ENCODE measurements at regions not wholly inside any gene's neighbourhood (a gene's known extent, or its start where the extent isn't known, plus 50 kb on each side); places are given as distances from the start of the nearest gene placed in this dataset.

DNA sequence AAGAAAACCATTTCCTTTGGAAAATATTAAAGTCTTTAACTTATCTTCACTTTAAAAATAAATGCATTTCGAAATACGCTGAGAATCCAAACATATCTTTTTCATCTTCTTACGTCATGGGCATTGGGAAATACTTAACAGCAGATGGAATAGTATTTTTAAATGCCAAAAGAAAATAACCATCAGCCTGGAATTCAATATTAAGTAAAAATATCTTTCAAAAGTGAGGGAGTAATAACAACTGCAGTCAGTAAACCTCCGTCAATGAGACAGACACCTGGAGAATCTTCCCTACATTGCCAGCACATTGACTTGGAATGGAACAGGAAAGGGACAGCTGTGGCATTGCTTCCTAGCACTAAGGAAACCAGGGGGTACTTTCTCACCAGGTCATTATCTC lies 290.4 kb upstream of the TNP1 start:
- DNase-seq (ENCODE audit: low read depth in 2 of 2, low spot score in 1 of 2) = no peak

DNA sequence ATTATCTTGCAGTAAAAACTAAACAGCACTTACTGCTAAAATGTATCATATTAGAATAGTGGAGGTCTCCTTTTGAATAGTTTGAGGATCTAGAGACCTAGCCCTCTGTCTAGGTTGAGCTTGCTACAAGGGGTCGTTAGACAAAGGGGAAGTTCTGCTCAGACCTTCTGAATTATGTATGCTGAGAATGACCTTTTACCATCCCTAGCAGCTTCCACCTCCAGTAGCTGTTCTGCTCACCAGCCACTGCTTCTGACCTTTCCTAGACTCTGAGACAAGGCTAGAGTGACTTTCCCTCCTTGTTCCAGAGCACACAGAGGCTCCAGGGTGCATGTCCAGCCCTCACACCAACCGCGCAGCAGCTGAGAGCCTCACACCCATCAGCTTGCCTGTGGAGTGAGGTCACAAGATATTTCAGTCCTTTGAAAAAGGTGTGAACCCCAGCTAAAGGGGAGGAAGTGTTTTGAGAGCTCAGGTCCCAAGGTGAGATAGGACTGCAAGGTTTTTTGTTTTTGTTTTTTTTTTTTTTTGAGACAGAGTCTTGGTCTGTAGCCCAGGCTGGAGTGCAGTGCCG lies 289.3 kb upstream of the TNP1 start:
- no peak for DNase-seq (ENCODE audit: low read depth in 2 of 2, low spot score in 1 of 2)

DNA sequence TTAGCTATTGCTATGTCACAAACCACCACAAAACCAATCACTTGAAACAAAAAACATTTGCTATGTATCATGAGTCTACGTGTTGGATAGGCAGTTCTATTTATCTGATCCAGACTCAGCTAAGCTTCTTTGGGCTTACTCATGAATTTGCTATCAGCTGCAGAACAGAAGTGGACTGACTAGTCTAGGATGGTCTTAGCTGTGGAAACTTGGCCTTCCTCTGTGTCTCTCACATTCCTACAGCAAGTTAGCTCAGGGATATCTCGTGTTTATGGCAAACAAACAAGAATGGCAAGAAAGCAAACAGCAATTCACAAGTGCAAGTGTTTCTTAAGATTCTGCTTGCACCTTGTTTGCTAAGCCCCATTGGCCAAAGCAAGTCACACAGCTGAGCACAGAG lies 288.0 kb upstream of the TNP1 start:
- no peak for DNase-seq (ENCODE audit: low read depth in 2 of 2, low spot score in 1 of 2)

DNA sequence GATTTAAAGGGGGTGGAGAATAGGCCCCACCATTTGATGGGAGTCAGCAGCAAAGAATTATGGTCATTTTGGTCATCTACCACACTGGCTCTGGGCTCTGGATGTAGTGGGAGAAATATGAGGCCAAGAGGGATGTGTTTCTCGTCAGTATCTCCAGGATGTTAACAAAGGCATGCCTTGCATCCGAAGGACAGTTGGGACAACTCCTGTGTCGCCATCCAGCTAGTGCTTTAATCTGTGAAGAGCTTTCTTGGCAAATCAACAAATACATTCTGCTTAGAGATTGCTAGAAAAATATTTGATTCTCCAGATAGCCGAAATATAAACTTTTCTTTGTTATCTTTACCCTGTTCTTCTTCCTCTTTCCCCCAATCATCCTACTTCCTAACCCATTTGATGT lies 287.1 kb upstream of the TNP1 start:
- no peak for DNase-seq (ENCODE audit: low read depth in 2 of 2, low spot score in 1 of 2)

DNA sequence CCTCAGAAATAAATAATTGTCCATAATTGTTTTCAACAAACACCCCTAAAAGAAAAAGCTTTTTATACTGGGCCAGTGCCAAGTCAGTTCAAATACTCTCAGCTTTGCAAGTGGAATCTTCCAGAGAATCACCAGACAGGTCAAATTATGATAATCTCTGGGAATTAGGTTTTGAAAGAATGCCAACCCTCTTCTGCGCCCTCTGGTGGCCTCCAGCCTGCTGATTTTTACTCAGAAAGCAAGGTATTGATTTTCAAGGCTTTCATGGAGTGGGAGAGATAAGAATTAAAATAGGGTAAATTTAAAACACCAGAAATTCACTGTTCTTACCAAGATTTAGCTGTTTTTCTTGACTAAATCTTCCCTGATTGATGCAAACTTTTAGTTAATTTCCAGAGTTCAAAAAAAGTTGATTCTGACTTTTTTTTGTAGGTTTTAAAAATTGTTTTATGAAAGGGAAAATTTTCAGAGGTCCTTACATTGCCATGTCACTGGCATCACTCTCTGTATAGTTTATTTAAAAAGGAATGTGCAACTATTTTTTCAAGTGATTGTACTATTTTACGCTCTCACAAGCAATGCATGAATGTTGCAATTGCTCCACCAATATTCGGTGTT lies 282.9 kb upstream of the TNP1 start:
- no peak for DNase-seq (ENCODE audit: low read depth in 2 of 2, low spot score in 1 of 2)

DNA sequence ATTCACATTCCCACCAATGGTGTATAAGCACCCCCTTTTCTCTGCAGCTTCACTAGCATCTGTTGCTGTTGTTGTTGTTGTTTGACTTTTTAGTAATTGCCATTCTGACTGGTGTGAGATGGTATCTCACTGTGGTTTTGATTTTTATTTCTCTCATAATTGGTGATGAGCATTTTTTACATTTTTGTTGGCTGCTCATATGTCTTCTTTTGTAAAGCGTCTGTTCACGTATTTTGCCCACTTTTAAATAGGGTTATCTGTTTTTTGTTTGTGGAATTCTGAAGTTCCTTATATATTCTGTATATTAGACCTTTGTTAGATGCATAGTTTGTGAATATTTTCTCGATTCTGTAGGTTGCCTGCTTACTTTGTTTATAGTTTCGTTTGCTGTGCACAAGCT lies 278.4 kb upstream of the TNP1 start:
- no peak for DNase-seq (ENCODE audit: low read depth in 2 of 2, low spot score in 1 of 2)

DNA sequence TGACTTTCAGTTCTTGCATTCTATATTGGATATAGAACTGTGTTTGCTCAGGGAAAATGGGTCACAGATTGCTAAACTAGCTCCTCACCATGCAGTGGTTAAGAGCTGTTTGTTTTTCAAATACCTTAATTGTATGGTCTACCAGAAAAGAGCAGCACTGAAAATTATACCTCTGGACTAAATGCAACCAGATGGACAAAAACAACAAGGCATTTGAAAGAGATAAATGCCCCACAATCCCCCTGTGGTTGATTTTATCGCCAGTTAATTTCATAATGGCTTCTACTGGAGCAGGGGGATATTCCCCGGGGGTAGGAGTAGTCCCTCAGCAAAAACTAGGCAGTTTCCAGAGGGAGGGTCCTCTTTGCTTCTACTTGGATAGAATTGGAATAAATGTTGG lies 267.9 kb upstream of the TNP1 start:
- DNase-seq (ENCODE audit: low read depth in 2 of 2, low spot score in 1 of 2) = no peak

DNA sequence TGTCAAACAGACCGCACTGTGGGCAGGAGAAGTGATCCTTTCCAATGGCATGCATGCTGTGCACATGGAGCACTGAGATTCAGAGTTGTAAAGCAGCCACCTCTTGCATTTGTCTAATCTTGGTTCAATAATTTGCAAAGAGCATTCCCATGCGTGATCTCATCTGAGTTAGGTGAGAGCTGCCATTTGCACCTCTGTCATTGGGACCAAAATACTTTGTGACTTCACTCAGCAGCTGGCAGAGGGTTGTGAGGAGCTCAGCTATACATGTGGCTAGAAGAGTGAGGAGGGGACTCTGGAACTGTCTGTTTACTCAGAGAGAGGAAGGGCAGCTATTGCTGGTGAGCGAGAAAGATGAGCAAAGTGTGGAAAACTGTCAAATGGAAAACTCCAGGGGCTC lies 265.1 kb upstream of the TNP1 start:
- DNase-seq (ENCODE audit: low read depth in 2 of 2, low spot score in 1 of 2) = no peak

DNA sequence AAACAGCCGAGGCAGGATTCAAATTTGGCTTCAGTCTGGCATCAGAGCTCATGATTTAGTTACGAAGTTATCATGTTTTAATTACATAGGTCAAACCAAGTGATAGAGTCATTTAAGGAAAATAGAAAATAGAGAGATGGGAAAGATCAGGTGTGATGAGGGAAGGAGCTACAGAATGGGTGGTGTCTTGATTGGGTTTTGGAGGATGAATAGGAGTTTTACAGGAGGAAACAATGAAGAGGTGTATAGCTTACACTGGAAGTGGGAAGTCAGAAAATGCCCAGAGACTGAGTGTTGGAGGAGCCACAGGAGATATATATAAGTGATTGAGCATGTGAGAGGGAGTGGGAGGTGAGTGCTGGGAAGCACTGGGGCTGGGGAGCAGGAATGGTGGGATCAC lies 264.2 kb upstream of the TNP1 start:
- DNase-seq (ENCODE audit: low read depth in 2 of 2, low spot score in 1 of 2) = no peak

DNA sequence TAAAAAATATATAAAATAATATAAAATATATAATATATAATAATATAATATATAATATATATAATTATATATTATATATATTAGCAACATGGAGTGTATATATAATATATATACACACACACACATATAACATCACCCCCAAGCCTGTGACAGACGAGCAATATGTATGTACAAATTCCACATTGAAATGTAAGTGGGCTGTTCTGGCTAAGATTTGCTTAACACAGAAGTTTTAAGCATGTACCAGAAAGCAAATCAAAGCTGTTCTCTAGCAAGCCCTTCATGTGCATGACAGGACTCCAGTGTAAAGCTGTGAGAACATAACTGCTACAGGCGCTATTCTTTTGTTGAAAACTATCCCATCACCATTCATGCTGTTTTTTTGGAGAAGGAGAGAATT lies 261.7 kb upstream of the TNP1 start:
- DNase-seq (ENCODE audit: low read depth in 2 of 2, low spot score in 1 of 2) = no peak

DNA sequence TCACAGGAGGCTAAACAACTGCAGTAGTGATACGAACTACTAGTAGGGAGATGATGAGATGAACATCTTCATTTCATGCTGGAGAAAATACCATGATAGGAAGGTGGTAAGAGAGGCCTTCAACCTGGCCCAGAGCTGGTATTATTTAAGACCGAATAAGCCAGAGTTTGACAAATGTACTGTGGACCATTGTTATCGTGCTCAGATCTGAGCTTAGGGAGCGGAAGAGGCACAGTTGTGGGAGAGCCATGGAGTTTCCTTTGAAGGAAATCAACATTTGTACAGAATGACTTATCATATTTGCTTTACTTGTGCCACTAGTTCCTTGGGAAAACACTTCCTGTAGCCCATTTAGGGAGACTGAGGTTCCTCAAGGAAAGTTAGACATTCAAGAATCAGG lies 260.6 kb upstream of the TNP1 start:
- no peak for DNase-seq (ENCODE audit: low read depth in 2 of 2, low spot score in 1 of 2)

DNA sequence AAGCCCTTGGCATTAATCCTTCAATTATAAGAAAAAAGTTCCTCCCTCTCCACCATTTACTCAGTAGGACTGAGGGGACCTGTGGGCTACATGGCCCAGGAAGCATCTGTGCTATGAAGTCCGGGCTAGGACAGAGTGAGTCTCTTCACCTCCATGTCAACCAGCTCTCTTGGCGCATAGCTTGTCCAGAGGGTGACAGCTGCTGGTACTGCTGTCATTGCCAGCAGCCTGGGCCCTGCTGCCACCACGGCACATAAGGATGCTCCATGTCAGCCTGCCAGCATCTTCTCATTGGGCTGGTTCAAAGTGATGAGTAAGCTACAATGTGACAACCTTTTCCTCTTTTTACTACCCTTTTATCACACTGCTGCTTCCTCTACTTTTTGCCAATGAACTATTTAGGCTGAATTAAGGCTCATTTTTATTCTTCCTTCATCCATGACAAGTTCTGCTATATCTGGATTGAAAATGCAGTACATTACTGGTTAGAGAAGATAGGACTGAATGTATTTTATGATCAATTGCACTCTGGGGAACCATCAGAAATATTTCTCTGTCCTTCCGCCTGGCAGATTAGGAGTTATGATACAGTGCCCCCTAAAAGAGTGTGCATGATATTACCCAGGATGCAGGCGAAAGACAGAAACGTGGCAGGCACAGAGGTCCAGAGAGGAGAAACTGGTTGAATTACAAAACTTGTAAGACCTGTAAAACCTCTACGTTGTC lies 258.9 kb upstream of the TNP1 start:
- no peak for DNase-seq (ENCODE audit: low read depth in 2 of 2, low spot score in 1 of 2)

DNA sequence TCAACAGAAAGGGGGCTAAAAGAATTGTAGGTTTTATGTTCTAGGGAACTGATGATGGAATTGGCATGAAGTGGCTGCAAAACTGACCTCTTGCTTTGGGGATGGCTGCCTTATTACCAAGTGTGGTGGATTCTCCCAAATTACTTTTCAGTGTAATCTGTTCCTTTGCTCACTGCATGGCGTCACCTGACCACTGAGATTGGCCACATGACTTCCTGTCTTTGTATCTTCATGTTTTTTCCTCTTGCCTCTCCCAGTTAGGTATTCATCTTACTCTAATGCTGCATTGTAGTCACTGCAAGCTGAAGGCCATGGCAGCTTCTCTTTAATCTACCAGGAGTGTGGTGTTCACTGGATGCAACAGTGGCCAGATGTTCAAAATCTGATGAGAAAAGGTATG lies 257.7 kb upstream of the TNP1 start:
- DNase-seq (ENCODE audit: low read depth in 2 of 2, low spot score in 1 of 2) = no peak

DNA sequence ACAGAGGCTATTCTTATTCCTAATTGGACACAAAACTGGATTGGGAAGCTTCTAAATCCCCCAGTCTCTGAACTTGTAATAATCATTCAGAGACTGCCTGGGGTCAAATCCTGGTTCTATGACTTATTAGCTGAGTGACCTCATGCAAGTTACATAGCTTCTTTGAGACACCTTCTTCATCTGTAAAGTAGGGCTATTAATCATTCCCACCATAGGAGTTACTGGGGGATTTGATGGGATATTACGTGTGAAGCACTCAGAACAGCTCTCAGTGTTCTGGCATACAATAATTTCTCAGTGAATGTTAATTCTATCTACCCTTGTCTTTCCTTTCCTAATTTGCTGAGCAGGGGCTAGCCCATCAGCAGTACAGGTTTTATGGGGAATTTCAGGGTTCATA lies 256.7 kb upstream of the TNP1 start:
- no peak for DNase-seq (ENCODE audit: low read depth in 2 of 2, low spot score in 1 of 2)

DNA sequence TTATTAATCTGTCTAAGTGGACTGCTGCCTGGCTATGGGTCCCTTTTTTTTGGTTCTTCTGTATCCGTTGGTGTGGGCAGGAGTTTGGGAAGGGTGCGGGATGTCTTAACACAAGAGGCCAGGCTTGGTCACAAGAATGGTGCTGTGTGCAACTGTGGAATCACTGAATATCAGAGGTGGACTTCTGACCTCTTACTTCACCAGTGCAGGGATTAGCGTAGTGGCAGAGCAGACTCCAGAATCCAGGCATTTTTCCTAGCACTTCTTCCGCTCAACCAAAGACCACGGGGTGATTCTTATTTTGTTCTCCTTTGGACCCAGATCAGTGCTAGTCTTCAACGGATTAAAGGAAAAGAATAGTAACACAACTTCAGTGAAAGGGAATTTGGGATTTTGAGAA lies 254.3 kb upstream of the TNP1 start:
- no peak for DNase-seq (ENCODE audit: low read depth in 2 of 2, low spot score in 1 of 2)

DNA sequence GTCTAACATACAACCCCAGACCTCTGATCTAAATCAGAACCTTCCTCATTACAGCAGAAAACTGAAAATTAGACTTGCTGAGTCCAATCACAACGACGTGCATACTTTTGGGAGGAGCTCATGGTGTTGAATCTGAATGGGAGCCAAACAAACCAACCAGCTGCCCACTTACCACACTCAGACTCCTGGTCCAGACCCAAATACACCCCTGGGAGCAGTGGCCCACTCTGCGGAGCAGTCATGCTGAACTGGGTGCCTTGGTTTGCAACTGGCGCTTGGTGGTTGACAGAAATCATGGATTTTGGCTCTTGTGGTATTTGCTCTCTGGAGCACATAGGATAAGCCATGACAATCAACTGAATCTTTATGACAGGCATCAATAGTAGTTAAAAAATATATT lies 253.6 kb upstream of the TNP1 start:
- DNase-seq (ENCODE audit: low read depth in 2 of 2, low spot score in 1 of 2) = no peak

DNA sequence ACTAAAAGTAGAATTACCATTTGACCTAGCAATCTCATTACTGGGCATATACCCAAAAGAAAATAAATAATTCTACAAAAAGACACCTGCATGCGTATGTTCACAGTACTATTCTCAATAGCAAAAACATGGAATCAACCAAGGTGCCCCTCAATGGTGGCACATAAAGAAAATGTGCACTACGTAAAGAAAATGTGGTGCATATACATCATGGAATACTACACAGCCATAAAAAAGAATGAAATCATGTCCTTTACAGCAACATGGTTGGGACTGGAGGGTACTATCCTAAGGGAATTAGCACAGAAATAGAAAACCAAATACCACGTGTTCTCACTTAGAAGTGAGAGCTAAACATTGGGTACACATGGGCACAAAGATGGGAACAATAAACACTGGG lies 250.7 kb upstream of the TNP1 start:
- no peak for DNase-seq (ENCODE audit: low read depth in 2 of 2, low spot score in 1 of 2)

DNA sequence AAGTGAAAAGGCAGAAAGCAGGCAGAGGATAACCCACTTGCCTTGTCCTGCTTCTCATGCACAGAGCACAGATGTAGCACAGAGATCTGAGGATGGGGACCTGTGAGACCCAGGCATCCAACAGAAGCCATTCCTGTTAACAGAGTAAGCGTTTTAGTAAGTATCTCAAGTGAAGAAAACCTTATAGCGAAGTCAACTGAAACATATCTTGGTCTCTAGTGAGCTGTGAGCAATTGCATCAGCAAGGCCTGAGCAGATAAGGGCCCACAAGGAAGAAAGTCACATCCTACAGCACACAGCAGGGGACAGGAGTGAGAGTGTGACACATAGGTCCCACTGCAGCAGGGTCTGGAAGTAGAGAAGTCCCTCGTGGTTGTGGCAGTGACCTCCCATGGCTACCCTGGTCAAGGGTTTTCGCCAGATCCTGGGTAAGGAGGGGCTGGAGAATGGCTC lies 248.7 kb upstream of the TNP1 start:
- DNase-seq (ENCODE audit: low read depth in 2 of 2, low spot score in 1 of 2) = no peak

DNA sequence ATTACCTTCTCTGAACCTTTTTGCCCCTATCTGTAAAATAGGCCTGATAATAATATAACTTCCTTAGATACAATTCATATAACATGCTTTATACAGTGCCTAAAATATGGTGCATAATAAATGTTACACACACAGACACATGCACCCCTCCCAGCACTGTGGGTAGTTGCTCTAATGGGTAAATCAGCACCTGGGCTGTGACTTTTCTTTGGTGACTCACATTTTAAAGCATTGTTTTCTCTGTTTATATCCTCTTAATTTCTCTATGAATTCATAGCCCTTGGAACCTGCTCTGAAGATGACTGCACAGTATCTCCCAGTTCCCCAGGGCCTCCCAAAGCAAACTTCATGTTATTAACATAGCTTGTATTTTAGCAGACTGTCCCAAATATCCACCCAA lies 248.2 kb upstream of the TNP1 start:
- no peak for DNase-seq (ENCODE audit: low read depth in 2 of 2, low spot score in 1 of 2)

DNA sequence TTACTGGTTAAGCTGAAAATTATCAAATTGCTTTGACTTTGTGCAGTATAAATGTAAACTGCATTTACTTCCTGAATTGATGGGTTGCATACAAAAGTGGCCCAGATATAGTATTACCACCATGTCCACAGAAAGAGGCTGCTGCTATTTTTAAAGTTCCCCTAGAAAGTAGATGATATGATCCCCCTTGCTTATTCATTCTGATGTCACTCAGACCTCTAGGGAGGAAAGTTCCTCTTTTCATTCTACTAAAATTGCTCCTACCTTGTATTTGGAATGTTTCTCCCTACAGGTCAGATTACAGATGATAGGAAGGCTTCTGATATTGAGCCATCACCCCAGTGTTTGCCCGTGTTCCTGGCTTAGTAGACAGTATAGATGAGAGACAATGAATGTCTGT lies 247.6 kb upstream of the TNP1 start:
- no peak for DNase-seq (ENCODE audit: low read depth in 2 of 2, low spot score in 1 of 2)

DNA sequence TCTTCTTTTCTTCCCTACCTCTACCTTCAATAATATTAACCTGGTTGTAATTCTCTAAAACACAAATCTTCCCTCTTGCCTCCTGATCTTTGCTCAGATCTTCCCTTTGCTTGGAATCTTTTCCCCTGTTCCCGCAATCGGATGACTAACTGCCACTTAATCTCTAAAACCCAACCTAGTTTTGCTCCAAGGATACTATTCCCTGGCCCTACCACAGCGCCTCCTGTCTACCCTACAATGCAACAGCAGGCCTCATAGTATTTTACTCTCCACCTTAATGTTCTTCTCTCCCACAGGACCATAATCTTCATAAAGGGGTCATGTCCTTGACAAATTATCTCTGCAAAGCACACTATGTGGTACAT lies 246.8 kb upstream of the TNP1 start:
- DNase-seq (ENCODE audit: low read depth in 2 of 2, low spot score in 1 of 2) = no peak

DNA sequence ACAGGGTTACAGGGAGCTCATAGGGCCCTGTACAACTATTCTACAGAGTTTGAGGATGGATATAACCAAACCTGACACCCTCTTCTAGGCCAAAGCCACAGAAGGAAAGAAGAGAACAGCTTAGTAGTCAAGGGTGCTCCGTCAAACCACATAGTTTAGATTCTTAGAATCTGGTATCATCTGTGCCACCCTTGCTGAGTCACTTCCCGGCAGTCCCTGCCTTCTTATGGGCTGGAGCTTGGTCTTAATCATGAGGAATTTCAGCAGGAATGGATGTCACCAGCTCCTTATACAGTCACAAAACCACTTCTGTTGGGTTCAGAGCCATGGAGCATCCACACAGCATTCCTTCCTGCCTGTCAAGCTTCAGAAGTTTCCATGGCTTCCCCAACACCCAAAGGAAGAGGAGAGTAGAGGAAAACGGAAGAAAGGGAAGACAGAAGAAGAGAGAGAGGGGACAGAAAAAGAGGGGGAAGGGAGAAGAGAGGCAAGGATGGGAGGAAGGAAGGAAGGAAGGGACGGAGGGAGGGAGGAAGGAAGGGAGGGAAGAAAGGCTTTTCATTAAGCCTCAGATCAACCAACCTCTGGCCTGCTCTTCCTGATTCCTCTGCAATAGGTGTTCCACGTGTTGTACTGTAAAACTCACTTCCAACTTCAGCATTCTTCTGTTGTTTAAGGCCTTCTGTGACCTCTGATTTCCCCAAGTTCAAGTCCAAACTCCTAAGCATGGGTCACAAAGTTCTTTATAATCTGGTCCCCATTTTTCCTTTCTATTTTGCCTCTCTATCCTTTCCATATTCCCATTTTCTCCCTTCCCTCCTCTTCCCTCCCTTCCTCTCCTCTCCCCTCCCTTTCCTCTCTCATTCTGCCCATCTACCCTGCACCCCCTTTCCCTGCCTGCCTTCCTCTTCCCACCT lies 246.1 kb upstream of the TNP1 start:
- no peak for DNase-seq (ENCODE audit: low read depth in 2 of 2, low spot score in 1 of 2)

Measured in stimulated activated CD8-positive, alpha-beta memory T cell treated with anti-CD3 and anti-CD28 coated beads, Interleukin-4, amount 100 ng/mL, for 1 hour (primary cell).